ENCODE measurements at regions not wholly inside any gene's neighbourhood (a gene's known extent, or its start where the extent isn't known, plus 50 kb on each side); places are given as distances from the start of the nearest gene placed in this dataset.

- DNase-seq = no peak
- in situ Hi-C loops (cut with MboI; ENCODE audit: low pct_unique_long_range_greater_than_20kb, low sequenced_read_pairs) = no loop called here
Measured at GRCh38 chr2:103594823-103595222, 833.0 kb downstream of the TMEM182 start.

GRCh38 chr2:103605071-103605780, 843.4 kb downstream of the TMEM182 start:
- DNase-seq = no peak
- in situ Hi-C loops (cut with MboI; ENCODE audit: low pct_unique_long_range_greater_than_20kb, low sequenced_read_pairs) = no loop called here

GRCh38 chr2:103615611-103616105, 853.8 kb downstream of the TMEM182 start:
- no peak for DNase-seq
- in situ Hi-C loops (cut with MboI; ENCODE audit: low pct_unique_long_range_greater_than_20kb, low sequenced_read_pairs) = no loop called here

- no peak for DNase-seq
- in situ Hi-C loops (cut with MboI; ENCODE audit: low pct_unique_long_range_greater_than_20kb, low sequenced_read_pairs) = no loop called here
Measured at GRCh38 chr2:103616891-103617290, 855.1 kb downstream of the TMEM182 start.

- DNase-seq = no peak
- in situ Hi-C loops (cut with MboI; ENCODE audit: low pct_unique_long_range_greater_than_20kb, low sequenced_read_pairs) = no loop called here
Measured at GRCh38 chr2:103618112-103618511, 856.3 kb downstream of the TMEM182 start.

GRCh38 chr2:103627301-103627700, 865.5 kb downstream of the TMEM182 start:
- in situ Hi-C loops (cut with MboI; ENCODE audit: low pct_unique_long_range_greater_than_20kb, low sequenced_read_pairs) = no loop called here
- no peak for DNase-seq

- in situ Hi-C loops (cut with MboI; ENCODE audit: low pct_unique_long_range_greater_than_20kb, low sequenced_read_pairs) = no loop called here
- no peak for DNase-seq
Measured at GRCh38 chr2:103638978-103639377, 877.1 kb downstream of the TMEM182 start.

GRCh38 chr2:103656558-103656957, 894.7 kb downstream of the TMEM182 start:
- DNase-seq = peak; percentile 1
- in situ Hi-C loops (cut with MboI; ENCODE audit: low pct_unique_long_range_greater_than_20kb, low sequenced_read_pairs) = no loop called here

- in situ Hi-C loops (cut with MboI; ENCODE audit: low pct_unique_long_range_greater_than_20kb, low sequenced_read_pairs) = no loop called here
- no peak for DNase-seq
Measured at GRCh38 chr2:103660519-103660918, 898.7 kb downstream of the TMEM182 start.

GRCh38 chr2:103660947-103661346, 899.1 kb downstream of the TMEM182 start:
- in situ Hi-C loops (cut with MboI; ENCODE audit: low pct_unique_long_range_greater_than_20kb, low sequenced_read_pairs) = no loop called here
- no peak for DNase-seq

- no peak for DNase-seq
Measured at GRCh38 chr2:103664690-103665089, 902.9 kb downstream of the TMEM182 start.

GRCh38 chr2:103667335-103667884, 905.6 kb downstream of the TMEM182 start:
- no peak for DNase-seq
- in situ Hi-C loops (cut with MboI; ENCODE audit: low pct_unique_long_range_greater_than_20kb, low sequenced_read_pairs) = no loop called here

More at GRCh38 chr2:103664690-103665089, 902.9 kb downstream of the TMEM182 start:
- in situ Hi-C loops (cut with MboI; ENCODE audit: low pct_unique_long_range_greater_than_20kb, low sequenced_read_pairs) = no loop called here

GRCh38 chr2:103669531-103669930, 907.7 kb downstream of the TMEM182 start:
- in situ Hi-C loops (cut with MboI; ENCODE audit: low pct_unique_long_range_greater_than_20kb, low sequenced_read_pairs) = no loop called here
- no peak for DNase-seq

Measured in KBM-7 (cell line).